Choroid plexus epithelial cell (primary cell): ENCODE measurements at regions not wholly inside any gene's neighbourhood (a gene's known extent, or its start where the extent isn't known, plus 50 kb on each side); places are given as distances from the start of the nearest gene placed in this dataset.
A peak's percentile ranks its signal among the peaks of the same experiment; 100 is the strongest.

ENCODE experiments used
- DNase-seq: peaks from one replicate; pipeline ENCODE4 v3.0.0-alpha.2; 2010; ENCODE audit warnings: low read depth
- H3K4me3 ChIP-seq: 2 replicates; pipeline ENCODE4 v1.5.1; 2011; ENCODE audit warnings: low read depth, mild to moderate bottlenecking, control low read depth, low read length, moderate library complexity
- CTCF ChIP-seq: conservative IDR thresholded peaks from 2 replicates; pipeline ENCODE4 v1.5.1; 2011; ENCODE audit warnings: low read depth, mild to moderate bottlenecking, control low read depth, inconsistent platforms, low read length, moderate library complexity

- DNase-seq = no peak
- no peak overlapping the region for H3K4me3 ChIP-seq
- TF ChIP-seq CTCF = no peak
These were observed 132.4 kb downstream of the CTTN start for GRCh38 chr11:70530629-70531185.

- H3K4me3 ChIP-seq = no peak overlapping the region
- TF ChIP-seq CTCF = no peak
- DNase-seq = no peak
These were observed 133.1 kb downstream of the CTTN start for GRCh38 chr11:70531281-70532065.

GRCh38 chr11:70532066-70532440, 133.7 kb downstream of the CTTN start:
- TF ChIP-seq CTCF = no peak

GRCh38 chr11:70532731-70533130, 134.4 kb downstream of the CTTN start:
- TF ChIP-seq CTCF = no peak
- H3K4me3 ChIP-seq = no peak overlapping the region
- DNase-seq = no peak

More at GRCh38 chr11:70532066-70532440, 133.7 kb downstream of the CTTN start:
- H3K4me3 ChIP-seq = no peak overlapping the region
- DNase-seq = peak; percentile 10

- no peak for TF ChIP-seq CTCF
- no peak for DNase-seq
- no peak overlapping the region for H3K4me3 ChIP-seq
These were observed 137.1 kb downstream of the CTTN start for GRCh38 chr11:70535191-70535971.

GRCh38 chr11:70536051-70536877, 137.9 kb downstream of the CTTN start:
- TF ChIP-seq CTCF = no peak
- DNase-seq = no peak
- H3K4me3 ChIP-seq = no peak overlapping the region
